ENCODE measurements at regions not wholly inside any gene's neighbourhood (a gene's known extent, or its start where the extent isn't known, plus 50 kb on each side); places are given as distances from the start of the nearest gene placed in this dataset.

GRCh38 chr5:101611039-101611438, 685.0 kb downstream of the SLCO4C1 start:
- no peak for DNase-seq (ENCODE audit: low read depth in 4 of 6, low spot score in 6 of 6)

GRCh38 chr5:101608322-101608721, 687.8 kb downstream of the SLCO4C1 start:
- 100% methylated on average over 1 of the region's 1 CpG for WGBS (ENCODE audit: insufficient coverage)
- H3K36me3 ChIP-seq (ENCODE audit: control insufficient read depth, insufficient read depth, low read length): no peaks in the 10 kb centered on the region
- no peaks in the 10 kb centered on the region for H3K4me1 ChIP-seq (ENCODE audit: control insufficient read depth, insufficient read depth, low read length)
- no peak overlapping the region for H3K27ac ChIP-seq (ENCODE audit: low read depth, low read length)
- H3K4me3 ChIP-seq (ENCODE audit: low read depth, low read length): no peak overlapping the region
- H3K9me3 ChIP-seq (ENCODE audit: control insufficient read depth, insufficient read depth, low read length): no peaks in the 10 kb centered on the region
- no peaks in the 10 kb centered on the region for H3K27me3 ChIP-seq (ENCODE audit: control insufficient read depth, insufficient read depth, low read length)
- DNase-seq (ENCODE audit: low read depth in 4 of 6, low spot score in 6 of 6): no peak

More at GRCh38 chr5:101611039-101611438, 685.0 kb downstream of the SLCO4C1 start:
- WGBS (ENCODE audit: insufficient coverage): 86% methylated on average over 6 of the region's 6 CpGs
- no peaks in the 10 kb centered on the region for H3K36me3 ChIP-seq (ENCODE audit: control insufficient read depth, insufficient read depth, low read length)
- H3K4me3 ChIP-seq (ENCODE audit: low read depth, low read length): no peak overlapping the region
- no peak overlapping the region for H3K27ac ChIP-seq (ENCODE audit: low read depth, low read length)
- no peaks in the 10 kb centered on the region for H3K27me3 ChIP-seq (ENCODE audit: control insufficient read depth, insufficient read depth, low read length)
- no peaks in the 10 kb centered on the region for H3K9me3 ChIP-seq (ENCODE audit: control insufficient read depth, insufficient read depth, low read length)
- no peaks in the 10 kb centered on the region for H3K4me1 ChIP-seq (ENCODE audit: control insufficient read depth, insufficient read depth, low read length)

GRCh38 chr5:101605700-101606099, 690.4 kb downstream of the SLCO4C1 start:
- H3K36me3 ChIP-seq (ENCODE audit: control insufficient read depth, insufficient read depth, low read length): no peaks in the 10 kb centered on the region
- H3K4me3 ChIP-seq (ENCODE audit: low read depth, low read length): no peak overlapping the region
- no peaks in the 10 kb centered on the region for H3K27me3 ChIP-seq (ENCODE audit: control insufficient read depth, insufficient read depth, low read length)
- no peaks in the 10 kb centered on the region for H3K9me3 ChIP-seq (ENCODE audit: control insufficient read depth, insufficient read depth, low read length)
- no peaks in the 10 kb centered on the region for H3K4me1 ChIP-seq (ENCODE audit: control insufficient read depth, insufficient read depth, low read length)
- DNase-seq (ENCODE audit: low read depth in 4 of 6, low spot score in 6 of 6): no peak
- 100% methylated on average over 2 of the region's 3 CpGs for WGBS (ENCODE audit: insufficient coverage)
- H3K27ac ChIP-seq (ENCODE audit: low read depth, low read length): no peak overlapping the region

GRCh38 chr5:101600614-101601013, 695.5 kb downstream of the SLCO4C1 start:
- Histone ChIP-seq H3K27me3 (ENCODE audit: control insufficient read depth, insufficient read depth, low read length) (no peaks in the 10 kb centered on the region), H3K9me3 (ENCODE audit: control insufficient read depth, insufficient read depth, low read length) (no peaks in the 10 kb centered on the region), H3K4me3 (ENCODE audit: low read depth, low read length) (no peak overlapping the region), H3K36me3 (ENCODE audit: control insufficient read depth, insufficient read depth, low read length) (no peaks in the 10 kb centered on the region), H3K27ac (ENCODE audit: low read depth, low read length) (no peak overlapping the region), H3K4me1 (ENCODE audit: control insufficient read depth, insufficient read depth, low read length) (no peaks in the 10 kb centered on the region)
- WGBS (ENCODE audit: insufficient coverage): no CpG with 5 or more reads among the region's 1 CpG
- DNase-seq (ENCODE audit: low read depth in 4 of 6, low spot score in 6 of 6): no peak

GRCh38 chr5:101590384-101590783, 687.3 kb upstream of the ST8SIA4 start:
- Histone ChIP-seq H3K27me3 (ENCODE audit: control insufficient read depth, insufficient read depth, low read length) (no peaks in the 10 kb centered on the region), H3K4me1 (ENCODE audit: control insufficient read depth, insufficient read depth, low read length) (no peaks in the 10 kb centered on the region), H3K36me3 (ENCODE audit: control insufficient read depth, insufficient read depth, low read length) (no peaks in the 10 kb centered on the region), H3K9me3 (ENCODE audit: control insufficient read depth, insufficient read depth, low read length) (no peaks in the 10 kb centered on the region), H3K27ac (ENCODE audit: low read depth, low read length) (no peak overlapping the region), H3K4me3 (ENCODE audit: low read depth, low read length) (no peak overlapping the region)
- DNase-seq (ENCODE audit: low read depth in 4 of 6, low spot score in 6 of 6): no peak
- WGBS (ENCODE audit: insufficient coverage): no CpG with 5 or more reads among the region's 1 CpG

GRCh38 chr5:101585366-101585765, 682.3 kb upstream of the ST8SIA4 start:
- 70% methylated on average over 1 of the region's 1 CpG for WGBS (ENCODE audit: insufficient coverage)
- Histone ChIP-seq H3K27ac (ENCODE audit: low read depth, low read length) (no peak overlapping the region), H3K4me3 (ENCODE audit: low read depth, low read length) (no peak overlapping the region), H3K36me3 (ENCODE audit: control insufficient read depth, insufficient read depth, low read length) (no peaks in the 10 kb centered on the region), H3K9me3 (ENCODE audit: control insufficient read depth, insufficient read depth, low read length) (no peaks in the 10 kb centered on the region), H3K4me1 (ENCODE audit: control insufficient read depth, insufficient read depth, low read length) (no peaks in the 10 kb centered on the region), H3K27me3 (ENCODE audit: control insufficient read depth, insufficient read depth, low read length) (no peaks in the 10 kb centered on the region)
- peak in 1 of 6 donors; percentile 47 for DNase-seq (ENCODE audit: low read depth in 4 of 6, low spot score in 6 of 6)

- WGBS (ENCODE audit: insufficient coverage): 100% methylated on average over 1 of the region's 3 CpGs
- H3K4me3 ChIP-seq (ENCODE audit: low read depth, low read length): no peak overlapping the region
- no peaks in the 10 kb centered on the region for H3K4me1 ChIP-seq (ENCODE audit: control insufficient read depth, insufficient read depth, low read length)
- no peak overlapping the region for H3K27ac ChIP-seq (ENCODE audit: low read depth, low read length)
- no peaks in the 10 kb centered on the region for H3K36me3 ChIP-seq (ENCODE audit: control insufficient read depth, insufficient read depth, low read length)
- no peaks in the 10 kb centered on the region for H3K9me3 ChIP-seq (ENCODE audit: control insufficient read depth, insufficient read depth, low read length)
- no peak for DNase-seq (ENCODE audit: low read depth in 4 of 6, low spot score in 6 of 6)
- H3K27me3 ChIP-seq (ENCODE audit: control insufficient read depth, insufficient read depth, low read length): no peaks in the 10 kb centered on the region
These were observed 677.5 kb upstream of the ST8SIA4 start for GRCh38 chr5:101580591-101580990.

- DNase-seq (ENCODE audit: low read depth in 4 of 6, low spot score in 6 of 6): peak in 3 of 6 donors; percentile 5 to 51 (median 6)
- H3K36me3 ChIP-seq (ENCODE audit: control insufficient read depth, insufficient read depth, low read length): no peaks in the 10 kb centered on the region
- H3K4me3 ChIP-seq (ENCODE audit: low read depth, low read length): no peak overlapping the region
- no peaks in the 10 kb centered on the region for H3K4me1 ChIP-seq (ENCODE audit: control insufficient read depth, insufficient read depth, low read length)
- H3K27me3 ChIP-seq (ENCODE audit: control insufficient read depth, insufficient read depth, low read length): no peaks in the 10 kb centered on the region
- 78% methylated on average over 3 of the region's 3 CpGs for WGBS (ENCODE audit: insufficient coverage)
- H3K9me3 ChIP-seq (ENCODE audit: control insufficient read depth, insufficient read depth, low read length): no peaks in the 10 kb centered on the region
- no peak overlapping the region for H3K27ac ChIP-seq (ENCODE audit: low read depth, low read length)
These were observed 670.9 kb upstream of the ST8SIA4 start for GRCh38 chr5:101574017-101574416.

GRCh38 chr5:101561018-101561417, 657.9 kb upstream of the ST8SIA4 start:
- WGBS (ENCODE audit: insufficient coverage): no CpG with 5 or more reads among the region's 3 CpGs
- Histone ChIP-seq H3K4me3 (ENCODE audit: low read depth, low read length) (no peak overlapping the region), H3K9me3 (ENCODE audit: control insufficient read depth, insufficient read depth, low read length) (no peaks in the 10 kb centered on the region), H3K27me3 (ENCODE audit: control insufficient read depth, insufficient read depth, low read length) (no peaks in the 10 kb centered on the region), H3K36me3 (ENCODE audit: control insufficient read depth, insufficient read depth, low read length) (no peaks in the 10 kb centered on the region), H3K27ac (ENCODE audit: low read depth, low read length) (no peak overlapping the region), H3K4me1 (ENCODE audit: control insufficient read depth, insufficient read depth, low read length) (no peaks in the 10 kb centered on the region)
- DNase-seq (ENCODE audit: low read depth in 4 of 6, low spot score in 6 of 6): no peak

GRCh38 chr5:101543780-101544179, 640.7 kb upstream of the ST8SIA4 start:
- H3K9me3 ChIP-seq (ENCODE audit: control insufficient read depth, insufficient read depth, low read length): no peaks in the 10 kb centered on the region
- H3K27me3 ChIP-seq (ENCODE audit: control insufficient read depth, insufficient read depth, low read length): no peaks in the 10 kb centered on the region
- DNase-seq (ENCODE audit: low read depth in 4 of 6, low spot score in 6 of 6): no peak
- no peaks in the 10 kb centered on the region for H3K4me1 ChIP-seq (ENCODE audit: control insufficient read depth, insufficient read depth, low read length)
- no peak overlapping the region for H3K4me3 ChIP-seq (ENCODE audit: low read depth, low read length)
- no CpG with 5 or more reads among the region's 1 CpG for WGBS (ENCODE audit: insufficient coverage)
- H3K36me3 ChIP-seq (ENCODE audit: control insufficient read depth, insufficient read depth, low read length): no peaks in the 10 kb centered on the region
- H3K27ac ChIP-seq (ENCODE audit: low read depth, low read length): no peak overlapping the region
